B cell (primary cell): ENCODE measurements at regions not wholly inside any gene's neighbourhood (a gene's known extent, or its start where the extent isn't known, plus 50 kb on each side); places are given as distances from the start of the nearest gene placed in this dataset.

ENCODE experiments used
- ATAC-seq: fragments of 200-7000 bp; cut with Tn5 transposase; one replicate; pipeline ENCODE4 v1.10.0; 2021; ENCODE audit warnings: low read depth, mild to moderate bottlenecking, moderate number of reproducible peaks, moderate library complexity
- CTCF ChIA-PET: fragments of 350-600 bp; sonication (Branson Sonifier 250); formaldehyde crosslinking; loops from one replicate; lab custom pipeline; 2021; ENCODE audit warnings: antibody characterized with exemption, inconsistent platforms; lab: Charles Lee
- POLR2A ChIA-PET: fragments of 350-600 bp; sonication (Branson Sonifier 250); formaldehyde crosslinking; loops from one replicate; lab custom pipeline; 2021; ENCODE audit warnings: antibody characterized with exemption; lab: Charles Lee
- DNase-seq: peaks from one replicate; pipeline ENCODE4 v3.0.0; 2013
- H2AFZ ChIP-seq: 2 replicates; pipeline ENCODE4 v1.6.1; 2012; ENCODE audit warnings: mild to moderate bottlenecking, low read depth, low read length; ENCODE audit not compliant: insufficient read depth, poor library complexity, severe bottlenecking
- H3K27ac ChIP-seq, 2 donors: 1 replicate in 1 of 2; 2 replicates in 1 of 2; pipeline ENCODE4 v1.5.1; 2012 to 2013; ENCODE audit warnings: low read length in 2 of 2, mild to moderate bottlenecking in 2 of 2, moderate library complexity in 1 of 2
- H3K27me3 ChIP-seq, 4 experiments: fragments of 200-600 bp in 1 of 4; sonication (generic) in 1 of 4; replicated peaks in 1 of 4; 1 replicate in 2 of 4; 2 replicates in 2 of 4; pipeline versions ENCODE4 v1.6.1 to v1.7.0; 2013 to 2016; ENCODE audit warnings: low read length in 3 of 4, mild to moderate bottlenecking in 2 of 4, mixed read lengths in 1 of 4, moderate library complexity in 1 of 4; ENCODE audit not compliant: insufficient read depth in 4 of 4, control insufficient read depth in 3 of 4; ENCODE audit errors: control extremely low read depth in 1 of 4
- H3K36me3 ChIP-seq, 2 experiments: replicated peaks in 1 of 2; 1 replicate in 1 of 2; 2 replicates in 1 of 2; pipeline versions ENCODE4 v1.6.1 to v1.7.1; 2013; ENCODE audit warnings: low read length in 1 of 2; ENCODE audit not compliant: insufficient read depth in 2 of 2, control insufficient read depth in 1 of 2; ENCODE audit errors: control extremely low read depth in 1 of 2, extremely low read depth in 1 of 2
- H3K4me1 ChIP-seq, 2 donors: fragments of 200-600 bp in 1 of 2; sonication (generic) in 1 of 2; 1 replicate in 1 of 2; 2 replicates in 1 of 2; pipeline versions ENCODE4 v1.5.1 to v1.6.1; 2013 to 2017; ENCODE audit warnings: low read length in 2 of 2; ENCODE audit not compliant: control insufficient read depth in 2 of 2, insufficient read depth in 2 of 2
- H3K4me2 ChIP-seq: replicated peaks from 2 replicates; pipeline ENCODE3; 2012; ENCODE audit warnings: mild to moderate bottlenecking, low read depth, low read length; ENCODE audit not compliant: poor library complexity, severe bottlenecking
- H3K4me3 ChIP-seq, 5 experiments: fragments of 200-600 bp in 1 of 5; sonication (generic) in 1 of 5; 1 replicate in 3 of 5; 2 replicates in 2 of 5; pipeline versions ENCODE4 v1.5.1 to v1.7.0; 2011 to 2016; ENCODE audit warnings: low read length in 4 of 5, mild to moderate bottlenecking in 4 of 5, low read depth in 2 of 5, control low read depth in 1 of 5, moderate library complexity in 1 of 5; ENCODE audit not compliant: insufficient read depth in 1 of 5; ENCODE audit errors: control extremely low read depth in 1 of 5, extremely low read depth in 1 of 5
- H3K79me2 ChIP-seq: fragments of 200-600 bp; sonication (generic); one replicate; pipeline ENCODE4 v1.6.0; 2016; ENCODE audit warnings: low read length; ENCODE audit not compliant: control insufficient read depth, insufficient read depth
- H3K9ac ChIP-seq: fragments of 200-600 bp; sonication (generic); 2 replicates; pipeline ENCODE4 v1.6.1; 2017; ENCODE audit warnings: mild to moderate bottlenecking, low read length, moderate library complexity
- H3K9me3 ChIP-seq, 3 donors: one replicate each; pipeline versions ENCODE4 v1.6.1 to v1.7.1; 2013; ENCODE audit warnings: low read length in 2 of 3; ENCODE audit not compliant: control insufficient read depth in 2 of 3, insufficient read depth in 1 of 3; ENCODE audit errors: control extremely low read depth in 1 of 3
- H4K20me1 ChIP-seq: 2 replicates; pipeline ENCODE4 v1.6.0; 2012; ENCODE audit warnings: mild to moderate bottlenecking, low read length; ENCODE audit not compliant: insufficient read depth, control insufficient read depth, poor library complexity, severe bottlenecking
- H3K27ac Mint-ChIP-seq: one replicate; pipeline ENCODE4 v1.8.0; 2021; ENCODE audit warnings: mixed read lengths
- H3K27me3 Mint-ChIP-seq: one replicate; pipeline ENCODE4 v1.8.0; 2021; ENCODE audit warnings: mixed read lengths
- H3K4me1 Mint-ChIP-seq: one replicate; pipeline ENCODE4 v1.8.0; 2021; ENCODE audit warnings: mixed read lengths
- H3K4me3 Mint-ChIP-seq: one replicate; pipeline ENCODE4 v1.8.0; 2021; ENCODE audit warnings: mixed read lengths
- H3K9me3 Mint-ChIP-seq: one replicate; pipeline ENCODE4 v1.8.0; 2022; ENCODE audit warnings: mixed read lengths; ENCODE audit not compliant: insufficient read depth
- CTCF ChIP-seq: fragments of 200-600 bp; IDR thresholded peaks from one replicate; pipeline ENCODE4 v1.8.0; 2022; ENCODE audit warnings: antibody characterized with exemption, mild to moderate bottlenecking
- EZH2 ChIP-seq: IDR thresholded peaks from 2 replicates; pipeline ENCODE4 v1.6.1; 2012; ENCODE audit warnings: borderline replicate concordance, low read depth, mild to moderate bottlenecking, moderate library complexity, low read length; ENCODE audit not compliant: insufficient read depth, poor library complexity, severe bottlenecking
- WGBS: methylation state at CpG from one replicate; pipeline ENCODE4 v1.1.5; 2013; ENCODE audit warnings: missing lambda C conversion rate; ENCODE audit not compliant: insufficient coverage; 5-methylcytosine and 5-hydroxymethylcytosine counted together
- intact Hi-C: fragments of 100-400 bp; cut with micrococcal nuclease; formaldehyde crosslinking; loops from one replicate; pipeline ENCODE4 v1.10.0; 2022

GRCh38 chr10:131579251-131580071, 267.9 kb upstream of the TCERG1L start:
- H3K4me3 ChIP-seq, result no peak overlapping the region
- H2AFZ ChIP-seq, result no peak overlapping the region
- no peak overlapping the region for H3K4me2 ChIP-seq
- CTCF ChIA-PET, result no interaction called here
- TF ChIP-seq CTCF (no peak), EZH2 (no peak)
- intact Hi-C loops, result no loop called here
- no peak overlapping the region for H3K27ac ChIP-seq
- no peaks in the 10 kb centered on the region for H3K9me3 Mint-ChIP-seq
- 86% methylated on average over 17 of the region's 19 CpGs for WGBS
- no peak overlapping the region for H3K27ac Mint-ChIP-seq
- no peak for DNase-seq
- H3K9ac ChIP-seq, result no peak overlapping the region
- H3K27me3 Mint-ChIP-seq, result no peaks in the 10 kb centered on the region
- no peak for ATAC-seq
- peaks cover 0 to 21% (median 0%) of the 10 kb centered on the region in 3 donors for H3K9me3 ChIP-seq
- H3K4me3 Mint-ChIP-seq, result no peak overlapping the region
- POLR2A ChIA-PET, result no interaction called here
- H3K36me3 ChIP-seq, result no peaks in the 10 kb centered on the region
- H3K4me1 ChIP-seq, result no peaks in the 10 kb centered on the region
- H4K20me1 ChIP-seq, result no peaks in the 10 kb centered on the region
- no peaks in the 10 kb centered on the region for H3K79me2 ChIP-seq
- H3K27me3 ChIP-seq, result no peaks in the 10 kb centered on the region
- no peaks in the 10 kb centered on the region for H3K4me1 Mint-ChIP-seq

- Histone ChIP-seq H3K4me1 (no peaks in the 10 kb centered on the region), H4K20me1 (no peaks in the 10 kb centered on the region), H3K4me3 (no peak overlapping the region), H3K9me3 (peaks cover 0 to 14% (median 0%) of the 10 kb centered on the region in 3 donors), H3K9ac (no peak overlapping the region), H2AFZ (no peak overlapping the region), H3K79me2 (no peaks in the 10 kb centered on the region), H3K27ac (no peak overlapping the region), H3K4me2 (no peak overlapping the region), H3K36me3 (no peaks in the 10 kb centered on the region), H3K27me3 (no peaks in the 10 kb centered on the region)
- Mint-ChIP-seq H3K4me1 (no peaks in the 10 kb centered on the region), H3K27ac (no peak overlapping the region), H3K27me3 (no peaks in the 10 kb centered on the region), H3K4me3 (no peak overlapping the region), H3K9me3 (no peaks in the 10 kb centered on the region)
- no peak for DNase-seq
- no peak for TF ChIP-seq EZH2
- no peak for TF ChIP-seq CTCF
- ChIA-PET CTCF (no interaction called here), POLR2A (no interaction called here)
- 84% methylated on average over 8 of the region's 11 CpGs for WGBS
- intact Hi-C loops, result no loop called here
- ATAC-seq, result no peak
These were observed 268.6 kb upstream of the TCERG1L start for GRCh38 chr10:131580076-131580652.
